ENCODE measurements at regions not wholly inside any gene's neighbourhood (a gene's known extent, or its start where the extent isn't known, plus 50 kb on each side); places are given as distances from the start of the nearest gene placed in this dataset.

DNA sequence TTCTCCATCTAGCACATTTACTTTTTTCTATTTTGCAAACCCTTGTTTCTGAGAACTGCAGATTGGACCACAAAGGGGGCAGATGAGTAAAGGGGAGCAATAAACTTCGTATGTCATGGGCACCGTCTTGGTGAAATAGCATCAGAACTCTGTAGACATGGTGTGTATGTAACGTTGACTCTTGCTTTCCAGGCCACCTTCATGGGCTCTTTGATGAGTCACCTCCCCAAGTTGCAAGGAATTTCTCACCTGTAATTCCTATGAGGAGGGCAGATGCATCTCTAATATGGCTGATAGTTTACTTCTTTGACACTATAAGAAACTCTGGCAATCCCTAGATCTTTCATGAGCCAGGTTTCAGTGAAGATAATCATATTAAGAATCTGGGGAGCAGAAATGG, 163.4 kb upstream of the PLPPR1 start:
- H2AFZ ChIP-seq (ENCODE audit: low read length) = no peak overlapping the region
- no peaks in the 10 kb centered on the region for H3K79me2 ChIP-seq (ENCODE audit: low read length)
- no peaks in the 10 kb centered on the region for H3K27me3 ChIP-seq (replicated peaks; ENCODE audit: insufficient read depth, low read length)
- no peaks in the 10 kb centered on the region for H3K9me2 ChIP-seq (replicated peaks; ENCODE audit: insufficient read depth, low read length)
- DNase-seq = no peak
- H4K20me1 ChIP-seq (ENCODE audit: insufficient read depth, low read length) = no peaks in the 10 kb centered on the region
- no peak overlapping the region for H3K4me3 ChIP-seq (ENCODE audit: low read length)
- H3K9me3 ChIP-seq (replicated peaks; ENCODE audit: insufficient read depth, low read length) = no peaks in the 10 kb centered on the region
- H3K4me1 ChIP-seq (ENCODE audit: low read length) = no peaks in the 10 kb centered on the region
- H3K36me3 ChIP-seq (replicated peaks; ENCODE audit: insufficient read depth, low read length) = no peaks in the 10 kb centered on the region
- no peak overlapping the region for H3K4me2 ChIP-seq (ENCODE audit: low read depth, low read length)
- H3K9ac ChIP-seq (ENCODE audit: low read length) = no peak overlapping the region
- TF ChIP-seq EZH2 (optimal IDR thresholded peaks at IDR 0.05; ENCODE audit: low read depth, low read length) (no peak), EZH2phosphoT487 (IDR thresholded peaks at IDR 0.05; ENCODE audit: low read length) (no peak)
- TF ChIP-seq, protein P1, sequence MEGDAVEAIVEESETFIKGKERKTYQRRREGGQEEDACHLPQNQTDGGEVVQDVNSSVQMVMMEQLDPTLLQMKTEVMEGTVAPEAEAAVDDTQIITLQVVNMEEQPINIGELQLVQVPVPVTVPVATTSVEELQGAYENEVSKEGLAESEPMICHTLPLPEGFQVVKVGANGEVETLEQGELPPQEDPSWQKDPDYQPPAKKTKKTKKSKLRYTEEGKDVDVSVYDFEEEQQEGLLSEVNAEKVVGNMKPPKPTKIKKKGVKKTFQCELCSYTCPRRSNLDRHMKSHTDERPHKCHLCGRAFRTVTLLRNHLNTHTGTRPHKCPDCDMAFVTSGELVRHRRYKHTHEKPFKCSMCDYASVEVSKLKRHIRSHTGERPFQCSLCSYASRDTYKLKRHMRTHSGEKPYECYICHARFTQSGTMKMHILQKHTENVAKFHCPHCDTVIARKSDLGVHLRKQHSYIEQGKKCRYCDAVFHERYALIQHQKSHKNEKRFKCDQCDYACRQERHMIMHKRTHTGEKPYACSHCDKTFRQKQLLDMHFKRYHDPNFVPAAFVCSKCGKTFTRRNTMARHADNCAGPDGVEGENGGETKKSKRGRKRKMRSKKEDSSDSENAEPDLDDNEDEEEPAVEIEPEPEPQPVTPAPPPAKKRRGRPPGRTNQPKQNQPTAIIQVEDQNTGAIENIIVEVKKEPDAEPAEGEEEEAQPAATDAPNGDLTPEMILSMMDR (IDR thresholded peaks at IDR 0.05; ENCODE audit: low read length) = no peak
- H3F3A ChIP-seq (ENCODE audit: insufficient read depth, low read length) = no peaks in the 10 kb centered on the region
- H3K27ac ChIP-seq (ENCODE audit: low read length) = no peak overlapping the region

DNA sequence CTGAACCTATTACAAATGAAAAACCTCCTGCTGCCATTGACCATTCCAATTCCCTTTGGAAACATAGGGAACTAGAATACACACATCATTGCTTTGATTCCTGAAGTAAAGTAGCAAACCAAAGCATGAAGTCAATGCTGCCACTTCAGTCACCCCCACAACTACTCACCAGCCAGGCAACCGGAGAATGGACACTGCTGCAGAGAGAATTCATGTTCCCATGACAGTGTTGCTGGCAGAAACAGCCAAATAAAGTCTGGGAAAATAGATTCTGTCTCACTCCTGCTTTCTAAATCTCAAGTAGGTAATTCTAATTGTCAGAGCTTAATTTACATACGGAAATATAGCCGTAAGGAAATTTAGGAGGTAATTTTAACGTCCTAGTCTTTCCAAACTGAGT, 162.9 kb upstream of the PLPPR1 start:
- DNase-seq = no peak
- no peaks in the 10 kb centered on the region for H3K9me2 ChIP-seq (replicated peaks; ENCODE audit: insufficient read depth, low read length)
- no peak for TF ChIP-seq EZH2phosphoT487 (IDR thresholded peaks at IDR 0.05; ENCODE audit: low read length)
- H3K36me3 ChIP-seq (replicated peaks; ENCODE audit: insufficient read depth, low read length) = no peaks in the 10 kb centered on the region
- H3K79me2 ChIP-seq (ENCODE audit: low read length) = no peaks in the 10 kb centered on the region
- H3F3A ChIP-seq (ENCODE audit: insufficient read depth, low read length) = no peaks in the 10 kb centered on the region
- H3K27me3 ChIP-seq (replicated peaks; ENCODE audit: insufficient read depth, low read length) = no peaks in the 10 kb centered on the region
- no peak overlapping the region for H3K4me3 ChIP-seq (ENCODE audit: low read length)
- H3K4me1 ChIP-seq (ENCODE audit: low read length) = no peaks in the 10 kb centered on the region
- no peaks in the 10 kb centered on the region for H3K9me3 ChIP-seq (replicated peaks; ENCODE audit: insufficient read depth, low read length)
- H4K20me1 ChIP-seq (ENCODE audit: insufficient read depth, low read length) = no peaks in the 10 kb centered on the region
- no peak overlapping the region for H3K9ac ChIP-seq (ENCODE audit: low read length)
- H3K27ac ChIP-seq (ENCODE audit: low read length) = no peak overlapping the region
- no peak overlapping the region for H3K4me2 ChIP-seq (ENCODE audit: low read depth, low read length)
- no peak overlapping the region for H2AFZ ChIP-seq (ENCODE audit: low read length)

DNA sequence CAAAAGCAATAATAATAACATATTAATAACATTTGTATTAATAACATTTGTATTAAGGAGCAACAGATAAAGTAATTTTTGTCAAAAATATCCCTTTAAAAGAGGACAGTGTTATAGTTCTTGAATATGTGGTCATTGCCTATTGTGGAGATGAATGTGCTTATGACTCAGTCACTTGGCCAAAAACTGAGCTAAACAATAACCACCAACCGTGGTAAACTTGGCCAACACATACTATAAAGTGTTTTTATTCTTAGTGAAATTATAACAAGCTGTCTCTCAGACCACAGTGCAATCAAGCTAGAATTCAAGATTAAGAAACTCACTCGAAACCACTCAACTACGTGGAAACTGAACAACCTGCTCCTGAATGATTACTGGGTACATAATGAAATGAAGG, 159.2 kb upstream of the PLPPR1 start:
- TF ChIP-seq EZH2phosphoT487 (IDR thresholded peaks at IDR 0.05; ENCODE audit: low read length) = no peak
- TF ChIP-seq, protein P1 (IDR thresholded peaks at IDR 0.05; ENCODE audit: low read length) = no peak
- TF ChIP-seq EZH2 (optimal IDR thresholded peaks at IDR 0.05; ENCODE audit: low read depth, low read length) = no peak
- H3K36me3 ChIP-seq (replicated peaks; ENCODE audit: insufficient read depth, low read length) = no peaks in the 10 kb centered on the region
- no peak for DNase-seq
- no peaks in the 10 kb centered on the region for H3K9me2 ChIP-seq (replicated peaks; ENCODE audit: insufficient read depth, low read length)
- H3K27ac ChIP-seq (ENCODE audit: low read length) = no peak overlapping the region
- H3F3A ChIP-seq (ENCODE audit: insufficient read depth, low read length) = no peaks in the 10 kb centered on the region
- H3K4me3 ChIP-seq (ENCODE audit: low read length) = no peak overlapping the region
- no peaks in the 10 kb centered on the region for H3K79me2 ChIP-seq (ENCODE audit: low read length)
- no peaks in the 10 kb centered on the region for H3K27me3 ChIP-seq (replicated peaks; ENCODE audit: insufficient read depth, low read length)
- no peaks in the 10 kb centered on the region for H4K20me1 ChIP-seq (ENCODE audit: insufficient read depth, low read length)
- H3K4me1 ChIP-seq (ENCODE audit: low read length) = no peaks in the 10 kb centered on the region
- H3K4me2 ChIP-seq (ENCODE audit: low read depth, low read length) = no peak overlapping the region
- H3K9ac ChIP-seq (ENCODE audit: low read length) = no peak overlapping the region
- no peaks in the 10 kb centered on the region for H3K9me3 ChIP-seq (replicated peaks; ENCODE audit: insufficient read depth, low read length)
- no peak overlapping the region for H2AFZ ChIP-seq (ENCODE audit: low read length)

DNA sequence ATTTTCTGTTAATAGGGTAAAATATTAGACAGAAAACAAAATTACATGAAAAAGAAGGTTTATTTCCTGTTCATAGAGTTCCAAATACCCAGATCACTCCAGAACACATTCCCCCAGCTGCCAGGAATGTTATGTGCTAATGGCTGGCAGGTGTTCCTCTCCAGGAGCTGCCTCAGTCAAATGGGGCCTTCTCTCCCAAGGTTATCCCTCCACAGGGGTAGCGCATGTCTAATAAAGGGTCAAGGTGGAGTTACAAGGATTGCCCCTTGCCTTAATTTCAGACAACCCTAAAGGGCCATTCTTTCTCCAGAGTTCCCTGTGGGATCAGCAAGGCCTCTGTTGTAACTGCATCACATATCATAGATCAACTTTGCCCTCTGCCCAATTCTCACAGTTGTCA, 148.6 kb upstream of the PLPPR1 start:
- H3K9me3 ChIP-seq (replicated peaks; ENCODE audit: insufficient read depth, low read length) = no peaks in the 10 kb centered on the region
- no peaks in the 10 kb centered on the region for H4K20me1 ChIP-seq (ENCODE audit: insufficient read depth, low read length)
- no peaks in the 10 kb centered on the region for H3K9me2 ChIP-seq (replicated peaks; ENCODE audit: insufficient read depth, low read length)
- H3K4me1 ChIP-seq (ENCODE audit: low read length) = no peaks in the 10 kb centered on the region
- no peak overlapping the region for H2AFZ ChIP-seq (ENCODE audit: low read length)
- H3K27ac ChIP-seq (ENCODE audit: low read length) = no peak overlapping the region
- H3K9ac ChIP-seq (ENCODE audit: low read length) = no peak overlapping the region
- no peaks in the 10 kb centered on the region for H3F3A ChIP-seq (ENCODE audit: insufficient read depth, low read length)
- no peaks in the 10 kb centered on the region for H3K79me2 ChIP-seq (ENCODE audit: low read length)
- TF ChIP-seq, protein P1 (IDR thresholded peaks at IDR 0.05; ENCODE audit: low read length) = no peak
- no peaks in the 10 kb centered on the region for H3K27me3 ChIP-seq (replicated peaks; ENCODE audit: insufficient read depth, low read length)
- no peak overlapping the region for H3K4me3 ChIP-seq (ENCODE audit: low read length)
- DNase-seq = no peak
- no peaks in the 10 kb centered on the region for H3K36me3 ChIP-seq (replicated peaks; ENCODE audit: insufficient read depth, low read length)
- no peak overlapping the region for H3K4me2 ChIP-seq (ENCODE audit: low read depth, low read length)
